ENCODE measurements at regions not wholly inside any gene's neighbourhood (a gene's known extent, or its start where the extent isn't known, plus 50 kb on each side); places are given as distances from the start of the nearest gene placed in this dataset.
"Not testable (repeated sequence)": the region's sequence is repeated elsewhere in the genome, so short reads cannot be mapped to it uniquely, and the experiment has no call there.

- DNase-seq (ENCODE audit: low read depth) = no peak
Measured at GRCh38 chr16:5298202-5298601, 200.6 kb upstream of the EEF2KMT start.

DNA sequence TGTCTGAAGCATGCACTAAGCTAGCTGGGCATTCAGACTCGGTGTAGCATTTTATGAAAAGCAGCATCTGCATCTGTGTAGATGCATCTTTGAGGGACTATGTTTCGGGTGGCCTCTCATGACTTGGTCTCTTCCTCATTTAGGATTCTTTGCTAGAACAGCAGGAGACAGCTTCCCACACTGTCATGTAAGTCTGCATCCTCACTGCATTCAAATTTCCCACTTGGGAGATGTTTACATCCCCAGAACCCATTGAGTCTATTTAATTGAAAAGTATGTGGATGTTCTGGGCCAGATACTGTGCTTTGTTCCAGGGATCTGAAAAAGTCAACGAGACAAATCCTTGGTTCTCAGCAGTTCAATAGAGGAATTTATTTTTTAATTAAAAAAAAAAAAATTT is 198.6 kb upstream of the EEF2KMT start:
- no peak for DNase-seq (ENCODE audit: low read depth)

DNA sequence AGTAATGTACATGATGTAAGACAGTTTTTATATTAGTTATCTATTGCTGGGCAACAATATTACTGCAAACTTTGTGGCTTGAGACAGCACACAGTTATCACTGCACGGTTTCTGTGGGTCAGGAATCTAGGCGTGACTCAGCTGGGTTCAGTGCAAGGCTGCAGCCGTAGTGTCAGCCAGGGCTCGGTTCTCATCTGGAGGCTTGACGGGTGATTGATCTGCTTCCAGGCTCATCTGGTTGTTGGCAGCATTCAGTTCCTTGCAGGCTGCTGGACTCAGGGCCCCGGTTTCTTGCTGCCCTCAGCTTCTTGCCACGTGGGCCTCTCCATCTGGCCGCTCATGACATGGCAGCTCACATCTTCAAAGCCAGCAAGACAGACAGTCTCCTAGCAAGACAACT is 197.7 kb upstream of the EEF2KMT start:
- DNase-seq (ENCODE audit: low read depth) = not testable (repeated sequence)

DNA sequence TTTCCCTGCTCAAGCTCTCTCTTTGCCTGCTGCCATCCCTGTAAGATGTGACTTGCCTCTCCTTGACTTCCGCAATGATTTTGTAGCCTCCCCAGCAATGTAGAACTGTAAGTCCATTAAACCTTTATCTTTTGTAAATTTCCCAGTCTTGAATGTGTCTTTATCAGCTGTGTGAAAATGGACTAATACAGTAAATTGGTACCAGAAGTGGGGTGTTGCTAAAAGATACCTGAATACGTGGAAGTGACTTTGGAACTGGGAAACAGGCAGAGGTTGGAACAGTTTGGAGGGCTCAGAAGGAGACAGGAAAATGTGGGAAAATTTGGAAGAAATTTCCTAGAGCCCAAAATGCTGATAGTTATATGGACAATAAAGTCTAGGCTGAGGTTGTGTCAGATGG is 184.6 kb upstream of the EEF2KMT start:
- not testable (repeated sequence) for DNase-seq (ENCODE audit: low read depth)

DNA sequence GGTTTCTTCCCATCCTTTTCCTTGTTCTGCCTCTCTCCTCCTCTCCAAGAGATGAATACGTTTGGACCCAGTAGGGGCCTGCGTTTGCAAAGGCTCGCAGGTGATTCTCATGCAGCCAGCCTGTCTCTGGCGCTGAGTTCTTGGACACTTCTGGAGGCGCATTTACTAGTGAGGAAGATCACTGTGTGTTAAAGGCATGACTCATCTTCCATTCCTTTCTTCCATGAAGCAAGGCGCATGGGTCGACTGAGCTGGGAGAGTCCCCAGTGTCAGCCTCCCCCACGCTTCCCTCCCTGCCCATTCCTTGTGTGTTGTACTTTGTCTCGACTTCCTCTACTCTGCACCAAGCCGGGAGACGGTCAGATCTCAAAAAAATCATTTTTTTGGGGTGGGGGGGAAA is 159.9 kb upstream of the EEF2KMT start:
- DNase-seq (ENCODE audit: low read depth) = no peak

GRCh38 chr16:5252791-5253190 is 155.2 kb upstream of the EEF2KMT start:
- DNase-seq (ENCODE audit: low read depth) = no peak

DNA sequence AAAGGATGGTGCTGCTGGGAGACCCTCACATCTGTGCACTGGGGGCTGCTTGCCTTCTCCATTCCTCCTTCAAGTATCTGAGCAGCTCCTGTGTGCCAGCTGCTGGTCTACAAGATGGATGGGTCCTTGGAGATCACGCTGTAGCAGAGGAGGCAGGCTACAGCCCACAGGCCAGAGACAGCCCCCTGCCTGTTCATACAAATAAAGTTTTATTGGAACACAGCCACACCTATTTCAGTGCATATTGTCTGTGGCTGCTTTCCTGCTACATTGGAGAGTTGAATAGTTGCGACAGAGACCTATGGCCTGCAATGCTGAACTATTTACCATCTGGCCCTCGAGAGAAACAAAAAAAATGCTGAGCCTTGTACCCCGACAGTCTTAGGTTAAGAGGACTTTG is 149.8 kb upstream of the EEF2KMT start:
- DNase-seq (ENCODE audit: low read depth) = not testable (repeated sequence)

DNA sequence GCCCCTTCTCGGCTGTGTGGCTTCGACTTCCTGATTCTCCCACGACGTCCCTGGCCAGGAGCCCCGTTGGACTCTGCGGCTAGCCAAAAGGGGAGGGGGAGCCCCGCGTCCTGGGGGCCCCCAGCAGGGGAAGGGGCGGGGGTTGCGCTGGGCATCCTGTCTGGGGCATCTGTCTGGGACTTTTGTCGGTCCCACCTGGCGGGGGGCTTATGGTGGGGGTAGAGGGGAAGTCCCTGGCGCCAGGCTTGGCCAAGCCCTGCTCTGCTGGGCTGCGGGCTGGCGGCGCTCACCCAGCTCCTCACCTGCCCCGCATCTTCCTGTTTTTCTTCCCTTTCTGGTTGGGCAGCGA is 142.7 kb upstream of the EEF2KMT start:
- DNase-seq (ENCODE audit: low read depth) = not testable (repeated sequence)

- DNase-seq (ENCODE audit: low read depth) = not testable (repeated sequence)
Measured at GRCh38 chr16:5239472-5240277, 142.1 kb upstream of the EEF2KMT start.

DNA sequence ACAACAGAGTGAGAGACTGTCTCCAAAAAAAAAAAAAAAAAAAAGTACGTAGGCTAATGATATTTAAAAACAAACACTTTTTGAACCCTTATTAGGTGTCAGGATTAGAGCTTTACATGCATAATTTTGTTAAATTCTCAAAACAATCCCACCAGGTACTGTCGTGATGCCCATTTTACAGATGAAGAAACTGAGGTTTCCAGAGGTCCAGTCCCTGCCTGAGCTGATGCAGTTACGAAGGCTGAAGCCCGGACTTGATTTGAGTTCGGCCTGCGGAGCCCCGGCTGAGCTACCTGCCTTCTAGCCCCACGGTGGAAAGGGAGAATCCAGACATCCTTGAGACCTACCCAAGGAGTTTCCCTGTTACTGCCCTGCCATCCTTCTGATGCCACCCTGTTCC is 137.5 kb upstream of the EEF2KMT start:
- DNase-seq (ENCODE audit: low read depth) = no peak

- DNase-seq (ENCODE audit: low read depth) = no peak
Measured at GRCh38 chr16:5234295-5235050, 136.9 kb upstream of the EEF2KMT start.

GRCh38 chr16:5231246-5231759 is 133.7 kb upstream of the EEF2KMT start:
- DNase-seq (ENCODE audit: low read depth) = no peak

- DNase-seq (ENCODE audit: low read depth) = no peak
Measured at GRCh38 chr16:5228369-5228768, 130.8 kb upstream of the EEF2KMT start.

DNA sequence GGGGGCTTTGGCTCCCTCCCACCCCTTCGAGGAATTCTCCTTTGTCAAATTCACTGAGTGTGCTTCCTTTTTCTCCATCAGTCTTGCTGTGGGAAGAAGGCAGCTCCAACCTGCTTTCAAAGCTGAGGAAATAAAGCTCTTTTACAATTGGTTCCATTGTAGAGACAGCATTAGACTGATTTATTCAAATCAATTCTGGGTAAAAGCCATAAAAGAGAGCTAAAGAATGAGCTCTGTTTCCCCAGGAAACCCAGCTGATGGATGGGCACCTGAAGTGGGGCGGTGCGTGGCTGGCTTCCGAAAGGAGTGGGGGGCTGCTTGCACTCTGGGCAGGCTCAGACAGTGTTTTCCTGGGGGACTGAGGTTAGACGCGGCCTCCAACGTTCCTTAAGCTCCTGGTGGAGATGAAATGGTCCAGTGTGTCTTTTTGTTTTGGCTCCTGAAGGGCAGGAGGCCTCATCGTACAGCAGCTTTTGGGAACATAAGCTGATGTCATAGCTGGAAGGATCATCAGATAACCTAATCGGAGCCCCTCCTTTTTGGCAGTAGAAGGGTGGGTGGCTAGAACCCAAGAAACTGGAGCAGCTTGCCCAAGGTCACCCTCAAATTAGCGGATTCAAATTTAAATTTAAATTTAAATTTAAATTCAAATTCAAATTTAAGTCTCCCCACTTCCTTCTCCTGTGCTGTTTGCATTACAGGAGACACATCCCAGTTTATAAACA is 128.5 kb upstream of the EEF2KMT start:
- no peak for DNase-seq (ENCODE audit: low read depth)

GRCh38 chr16:5222761-5223160 is 125.2 kb upstream of the EEF2KMT start:
- DNase-seq (ENCODE audit: low read depth) = no peak

DNA sequence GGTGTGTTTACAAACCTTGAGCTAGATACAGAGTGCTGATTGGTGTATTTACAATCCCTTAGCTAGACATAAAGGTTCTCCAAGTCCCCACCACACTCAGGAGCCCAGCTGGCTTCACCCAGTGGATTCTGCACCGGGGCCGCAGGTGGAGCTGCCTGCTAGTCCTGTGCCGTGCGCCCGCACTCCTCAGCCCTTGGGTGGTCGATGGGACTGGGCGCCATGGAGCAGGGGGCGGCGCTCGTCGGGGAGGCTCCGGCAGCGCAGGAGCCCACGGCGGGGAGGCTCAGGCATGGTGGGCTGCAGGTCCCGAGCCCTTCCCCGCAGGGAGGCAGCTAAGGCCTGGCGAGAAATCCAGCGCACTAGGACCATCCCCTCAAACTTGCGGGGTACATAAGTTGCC is 124.2 kb upstream of the EEF2KMT start:
- DNase-seq (ENCODE audit: low read depth) = not testable (repeated sequence)

GRCh38 chr16:5220705-5221104 is 123.1 kb upstream of the EEF2KMT start:
- no peak for DNase-seq (ENCODE audit: low read depth)

- DNase-seq (ENCODE audit: low read depth) = no peak
Measured at GRCh38 chr16:5216441-5217080, 119.0 kb upstream of the EEF2KMT start.

DNA sequence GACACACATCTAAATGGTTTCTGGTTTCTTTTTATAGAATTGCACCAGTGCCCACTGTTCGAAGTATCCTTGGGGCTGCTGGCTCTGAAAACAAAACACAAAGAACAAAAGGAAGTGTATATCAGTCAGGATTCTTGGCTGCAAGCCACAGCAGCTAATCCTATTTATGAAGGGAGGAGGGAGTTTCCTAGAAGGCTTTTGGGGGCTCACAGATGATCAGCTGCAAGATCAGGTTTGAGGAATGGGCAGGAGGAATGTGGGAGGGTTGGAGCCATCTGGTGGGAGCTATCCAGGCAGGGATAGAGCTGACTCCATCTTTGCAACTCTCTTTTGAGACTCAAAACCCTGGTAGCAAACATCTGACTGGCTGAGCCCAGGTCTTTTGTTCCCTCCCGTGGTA is 118.3 kb upstream of the EEF2KMT start:
- no peak for DNase-seq (ENCODE audit: low read depth)

GRCh38 chr16:5214466-5214865 is 116.9 kb upstream of the EEF2KMT start:
- DNase-seq (ENCODE audit: low read depth) = no peak

- not testable (repeated sequence) for DNase-seq (ENCODE audit: low read depth)
Measured at GRCh38 chr16:5212501-5212900, 114.9 kb upstream of the EEF2KMT start.

- not testable (repeated sequence) for DNase-seq (ENCODE audit: low read depth)
Measured at GRCh38 chr16:5207862-5208498, 110.4 kb upstream of the EEF2KMT start.

All from fibroblast of gingiva (primary cell).